SK-N-SH treated with all-trans-retinoic acid at 6 μM for 48 hours (cell line): ENCODE measurements at regions not wholly inside any gene's neighbourhood (a gene's known extent, or its start where the extent isn't known, plus 50 kb on each side); places are given as distances from the start of the nearest gene placed in this dataset.

Experiments used
- ATAC-seq: fragments of 200-7000 bp; cut with Tn5 transposase; 3 replicates; pipeline ENCODE4 v1.9.1; 2020; ENCODE audit warnings: mild to moderate bottlenecking, moderate library complexity
- ARNTL ChIP-seq: fragments of 450-650 bp; formaldehyde crosslinking; IDR thresholded peaks from 2 replicates; pipeline ENCODE4 v1.5.0; 2020; ENCODE audit warnings: low read depth, mild to moderate bottlenecking, moderate library complexity, borderline replicate concordance
- CSDC2 ChIP-seq: fragments of 250-450 bp; sonication (Bioruptor Pico); IDR thresholded peaks from 2 replicates; pipeline ENCODE4 v1.5.0; 2020; ENCODE audit warnings: mild to moderate bottlenecking, moderate library complexity
- GLIS3 ChIP-seq: fragments of 250-450 bp; sonication (Bioruptor Pico); IDR thresholded peaks from 2 replicates; pipeline ENCODE4 v1.5.0; 2020; ENCODE audit warnings: mild to moderate bottlenecking, moderate library complexity
- ISL1 ChIP-seq: fragments of 250-450 bp; sonication (Bioruptor Pico); IDR thresholded peaks from 2 replicates; pipeline ENCODE4 v2.1.2; 2022; ENCODE audit warnings: mild to moderate bottlenecking, moderate library complexity
- OSR1 ChIP-seq: fragments of 250-450 bp; sonication (Bioruptor Pico); IDR thresholded peaks from 2 replicates; pipeline ENCODE4 v1.8.0; 2022; ENCODE audit warnings: moderate library complexity, mild to moderate bottlenecking, inconsistent platforms
- POU6F1 ChIP-seq: fragments of 250-450 bp; sonication (Bioruptor Pico); IDR thresholded peaks from 2 replicates; pipeline ENCODE4 v1.8.0; 2021; ENCODE audit warnings: low read depth, mild to moderate bottlenecking, moderate library complexity, borderline replicate concordance
- PPARA ChIP-seq: fragments of 250-450 bp; sonication (Bioruptor Pico); IDR thresholded peaks from 2 replicates; pipeline ENCODE4 v1.5.0; 2020; ENCODE audit warnings: mild to moderate bottlenecking, borderline replicate concordance
- RARB ChIP-seq: fragments of 250-450 bp; sonication (Bioruptor Pico); IDR thresholded peaks from 2 replicates; pipeline ENCODE4 v1.8.0; 2021; ENCODE audit warnings: mild to moderate bottlenecking, moderate library complexity
- SNAI2 ChIP-seq: fragments of 250-450 bp; sonication (Bioruptor Pico); IDR thresholded peaks from 2 replicates; pipeline ENCODE4 v1.5.0; 2020; ENCODE audit warnings: mild to moderate bottlenecking, moderate library complexity
- TCF4 ChIP-seq: fragments of 250-450 bp; sonication (Bioruptor Pico); IDR thresholded peaks from 2 replicates; pipeline ENCODE4 v1.8.0; 2021; ENCODE audit warnings: mild to moderate bottlenecking, moderate library complexity, borderline replicate concordance
- TOX ChIP-seq: fragments of 250-450 bp; sonication (Bioruptor Pico); IDR thresholded peaks from 2 replicates; pipeline ENCODE4 v1.8.0; 2021; ENCODE audit warnings: mild to moderate bottlenecking, moderate library complexity, borderline replicate concordance
- ZFP3 ChIP-seq: fragments of 250-450 bp; sonication (Bioruptor Pico); IDR thresholded peaks from 2 replicates; pipeline ENCODE4 v1.5.0; 2020; ENCODE audit warnings: mild to moderate bottlenecking, moderate library complexity
- ZFP30 ChIP-seq: fragments of 450-650 bp; formaldehyde crosslinking; IDR thresholded peaks from 2 replicates; pipeline ENCODE4 v1.5.0; 2022; ENCODE audit warnings: mild to moderate bottlenecking, moderate library complexity
- ZNF565 ChIP-seq: fragments of 450-650 bp; formaldehyde crosslinking; conservative IDR thresholded peaks from 2 replicates; pipeline ENCODE4 v1.5.0; 2020; ENCODE audit warnings: low read depth, mild to moderate bottlenecking, moderate library complexity
- ZNF70 ChIP-seq: fragments of 450-650 bp; formaldehyde crosslinking; IDR thresholded peaks from 2 replicates; pipeline ENCODE4 v1.5.0; 2020; ENCODE audit warnings: mild to moderate bottlenecking, moderate library complexity
- ZNF8 ChIP-seq: fragments of 450-650 bp; formaldehyde crosslinking; IDR thresholded peaks from 2 replicates; pipeline ENCODE4 v1.5.0; 2020; ENCODE audit warnings: mild to moderate bottlenecking, moderate library complexity
- TF ChIP-seq, protein P1 (sequence below): fragments of 250-450 bp; sonication (Bioruptor Pico); IDR thresholded peaks from 2 replicates; pipeline ENCODE4 v1.8.0; 2020; ENCODE audit warnings: mild to moderate bottlenecking, moderate library complexity, borderline replicate concordance
- TF ChIP-seq, protein P2 (sequence below): fragments of 250-450 bp; sonication (Bioruptor Pico); IDR thresholded peaks from 2 replicates; pipeline ENCODE4 v1.5.1; 2021; ENCODE audit warnings: mild to moderate bottlenecking, moderate library complexity
- TF ChIP-seq, protein P3 (sequence below): fragments of 250-450 bp; sonication (Bioruptor Pico); IDR thresholded peaks from 2 replicates; pipeline ENCODE4 v1.5.1; 2020; ENCODE audit warnings: low read depth, mild to moderate bottlenecking, moderate library complexity

- no peak for ATAC-seq
Observed at GRCh38 chr6:145507239-145507638, 228.1 kb downstream of the EPM2A start.

GRCh38 chr6:145508107-145508506, 227.2 kb downstream of the EPM2A start:
- TF ChIP-seq POU6F1 (no peak), OSR1 (CRISPR knock-in tag) (no peak), PPARA (CRISPR knock-in tag) (no peak), RARB (no peak), SNAI2 (CRISPR knock-in tag) (no peak), ZNF565 (CRISPR knock-in tag) (no peak), ISL1 (CRISPR knock-in tag) (no peak), ARNTL (CRISPR knock-in tag) (no peak), ZFP3 (CRISPR knock-in tag) (no peak), ZFP30 (CRISPR knock-in tag) (no peak), ZNF8 (CRISPR knock-in tag) (no peak)
- TF ChIP-seq, protein P1, sequence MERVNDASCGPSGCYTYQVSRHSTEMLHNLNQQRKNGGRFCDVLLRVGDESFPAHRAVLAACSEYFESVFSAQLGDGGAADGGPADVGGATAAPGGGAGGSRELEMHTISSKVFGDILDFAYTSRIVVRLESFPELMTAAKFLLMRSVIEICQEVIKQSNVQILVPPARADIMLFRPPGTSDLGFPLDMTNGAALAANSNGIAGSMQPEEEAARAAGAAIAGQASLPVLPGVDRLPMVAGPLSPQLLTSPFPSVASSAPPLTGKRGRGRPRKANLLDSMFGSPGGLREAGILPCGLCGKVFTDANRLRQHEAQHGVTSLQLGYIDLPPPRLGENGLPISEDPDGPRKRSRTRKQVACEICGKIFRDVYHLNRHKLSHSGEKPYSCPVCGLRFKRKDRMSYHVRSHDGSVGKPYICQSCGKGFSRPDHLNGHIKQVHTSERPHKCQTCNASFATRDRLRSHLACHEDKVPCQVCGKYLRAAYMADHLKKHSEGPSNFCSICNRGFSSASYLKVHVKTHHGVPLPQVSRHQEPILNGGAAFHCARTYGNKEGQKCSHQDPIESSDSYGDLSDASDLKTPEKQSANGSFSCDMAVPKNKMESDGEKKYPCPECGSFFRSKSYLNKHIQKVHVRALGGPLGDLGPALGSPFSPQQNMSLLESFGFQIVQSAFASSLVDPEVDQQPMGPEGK (CRISPR knock-in tag): no peak
- ATAC-seq: no peak

More at GRCh38 chr6:145507239-145507638, 228.1 kb downstream of the EPM2A start:
- TF ChIP-seq PPARA (CRISPR knock-in tag): no peak
- TF ChIP-seq, protein P2, sequence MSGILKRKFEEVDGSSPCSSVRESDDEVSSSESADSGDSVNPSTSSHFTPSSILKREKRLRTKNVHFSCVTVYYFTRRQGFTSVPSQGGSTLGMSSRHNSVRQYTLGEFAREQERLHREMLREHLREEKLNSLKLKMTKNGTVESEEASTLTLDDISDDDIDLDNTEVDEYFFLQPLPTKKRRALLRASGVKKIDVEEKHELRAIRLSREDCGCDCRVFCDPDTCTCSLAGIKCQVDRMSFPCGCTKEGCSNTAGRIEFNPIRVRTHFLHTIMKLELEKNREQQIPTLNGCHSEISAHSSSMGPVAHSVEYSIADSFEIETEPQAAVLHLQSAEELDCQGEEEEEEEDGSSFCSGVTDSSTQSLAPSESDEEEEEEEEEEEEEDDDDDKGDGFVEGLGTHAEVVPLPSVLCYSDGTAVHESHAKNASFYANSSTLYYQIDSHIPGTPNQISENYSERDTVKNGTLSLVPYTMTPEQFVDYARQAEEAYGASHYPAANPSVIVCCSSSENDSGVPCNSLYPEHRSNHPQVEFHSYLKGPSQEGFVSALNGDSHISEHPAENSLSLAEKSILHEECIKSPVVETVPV (CRISPR knock-in tag): no peak
- no peak for TF ChIP-seq OSR1 (CRISPR knock-in tag)
- TF ChIP-seq ARNTL (CRISPR knock-in tag): no peak
- no peak for TF ChIP-seq CSDC2 (CRISPR knock-in tag)
- TF ChIP-seq TOX: no peak
- no peak for TF ChIP-seq TCF4
- TF ChIP-seq, all 23 proteins: peak for 0

- no peak for ATAC-seq
- TF ChIP-seq ZNF70 (CRISPR knock-in tag) (no peak), ARNTL (CRISPR knock-in tag) (no peak)
Observed at GRCh38 chr6:145517492-145517891, 217.8 kb downstream of the EPM2A start.

GRCh38 chr6:145525038-145525437, 210.3 kb downstream of the EPM2A start:
- ATAC-seq: no peak
- no peak for TF ChIP-seq ZNF70 (CRISPR knock-in tag)

DNA sequence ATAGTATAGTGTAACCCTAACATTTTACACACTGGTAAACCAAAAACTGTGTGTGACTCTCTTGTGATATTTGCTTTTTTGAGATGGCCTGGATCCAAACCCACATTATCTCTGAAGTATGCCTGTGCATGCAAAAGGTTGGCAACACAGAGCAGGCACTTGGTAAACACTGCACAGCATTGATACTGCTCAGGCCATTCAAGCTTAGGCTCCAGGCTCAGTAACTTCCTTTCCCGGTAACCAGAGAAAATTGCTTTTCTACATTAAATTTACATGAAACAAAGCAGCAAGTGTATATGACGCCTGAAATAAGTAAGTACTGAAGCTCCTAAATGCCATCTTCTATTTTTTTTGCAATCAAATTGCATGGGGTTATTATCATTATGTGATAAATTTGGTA, 205.7 kb downstream of the EPM2A start:
- no peak for ATAC-seq
- TF ChIP-seq ZFP30 (CRISPR knock-in tag) (no peak), RARB (no peak), POU6F1 (no peak), TCF4 (no peak), ARNTL (CRISPR knock-in tag) (no peak), TOX (no peak), GLIS3 (CRISPR knock-in tag) (no peak)
- TF ChIP-seq, protein P3, sequence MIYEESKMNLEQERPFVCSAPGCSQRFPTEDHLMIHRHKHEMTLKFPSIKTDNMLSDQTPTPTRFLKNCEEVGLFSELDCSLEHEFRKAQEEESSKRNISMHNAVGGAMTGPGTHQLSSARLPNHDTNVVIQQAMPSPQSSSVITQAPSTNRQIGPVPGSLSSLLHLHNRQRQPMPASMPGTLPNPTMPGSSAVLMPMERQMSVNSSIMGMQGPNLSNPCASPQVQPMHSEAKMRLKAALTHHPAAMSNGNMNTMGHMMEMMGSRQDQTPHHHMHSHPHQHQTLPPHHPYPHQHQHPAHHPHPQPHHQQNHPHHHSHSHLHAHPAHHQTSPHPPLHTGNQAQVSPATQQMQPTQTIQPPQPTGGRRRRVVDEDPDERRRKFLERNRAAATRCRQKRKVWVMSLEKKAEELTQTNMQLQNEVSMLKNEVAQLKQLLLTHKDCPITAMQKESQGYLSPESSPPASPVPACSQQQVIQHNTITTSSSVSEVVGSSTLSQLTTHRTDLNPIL (CRISPR knock-in tag): no peak
